WTC11 (cell line): ENCODE measurements at regions not wholly inside any gene's neighbourhood (a gene's known extent, or its start where the extent isn't known, plus 50 kb on each side); places are given as distances from the start of the nearest gene placed in this dataset.

Source experiments
- ATAC-seq: fragments of 200-7000 bp; cut with Tn5 transposase; 2 replicates; pipeline ENCODE4 v1.10.0; 2021; ENCODE audit warnings: mild to moderate bottlenecking, moderate library complexity
- CTCF ChIA-PET: fragments of 300-600 bp; sonication (Branson Sonifier 250); formaldehyde crosslinking; loops from one replicate; lab custom pipeline; 2021; ENCODE audit warnings: antibody characterized with exemption; lab: Charles Lee
- POLR2A ChIA-PET: fragments of 350-600 bp; sonication (Branson Sonifier 250); formaldehyde crosslinking; loops from one replicate; lab custom pipeline; 2021; ENCODE audit warnings: antibody characterized with exemption; lab: Charles Lee
- DNase-seq: peaks from one replicate; pipeline ENCODE4 v3.0.0; 2021; ENCODE audit warnings: low spot score
- H3K27ac Mint-ChIP-seq: 2 replicates; pipeline ENCODE4 v1.8.0; 2021; ENCODE audit warnings: mixed read lengths
- H3K27me3 Mint-ChIP-seq: 2 replicates; pipeline ENCODE4 v1.8.0; 2021; ENCODE audit warnings: low read depth, mild to moderate bottlenecking, moderate library complexity, mixed read lengths
- H3K36me3 Mint-ChIP-seq: 2 replicates; pipeline ENCODE4 v1.8.0; 2021; ENCODE audit warnings: mixed read lengths
- H3K4me1 Mint-ChIP-seq: 2 replicates; pipeline ENCODE4 v1.8.0; 2022; ENCODE audit warnings: mixed read lengths
- H3K4me3 Mint-ChIP-seq: 2 replicates; pipeline ENCODE4 v1.8.0; 2021; ENCODE audit warnings: mild to moderate bottlenecking, moderate library complexity, mixed read lengths
- H3K9me3 Mint-ChIP-seq: 2 replicates; pipeline ENCODE4 v1.8.0; 2021; ENCODE audit warnings: mixed read lengths
- CREB1 ChIP-seq: sonication (generic); formaldehyde crosslinking; IDR thresholded peaks from 2 replicates; pipeline ENCODE4 v1.8.0; 2023; ENCODE audit warnings: mild to moderate bottlenecking, missing genetic modification reagents
- ELF4 ChIP-seq: sonication (generic); formaldehyde crosslinking; IDR thresholded peaks from 2 replicates; pipeline ENCODE4 v1.8.1; 2022; ENCODE audit warnings: low read depth, mild to moderate bottlenecking, moderate library complexity, missing genetic modification reagents
- FOXJ3 ChIP-seq: sonication (generic); formaldehyde crosslinking; IDR thresholded peaks from 2 replicates; pipeline ENCODE4 v1.9.0; 2021; ENCODE audit warnings: missing genetic modification reagents, mild to moderate bottlenecking, borderline replicate concordance
- GABPB1 ChIP-seq: sonication (generic); formaldehyde crosslinking; IDR thresholded peaks from 2 replicates; pipeline ENCODE4 v1.8.1; 2023; ENCODE audit warnings: mild to moderate bottlenecking, missing genetic modification reagents
- IRF2 ChIP-seq: sonication (generic); formaldehyde crosslinking; IDR thresholded peaks from 2 replicates; pipeline ENCODE4 v1.8.0; 2022; ENCODE audit warnings: low read depth, missing genetic modification reagents, borderline replicate concordance
- NFATC4 ChIP-seq: fragments of 250-450 bp; sonication (Bioruptor Pico); IDR thresholded peaks from 2 replicates; pipeline ENCODE4 v1.9.0; 2021; ENCODE audit warnings: mild to moderate bottlenecking
- NFE2L1 ChIP-seq: sonication (generic); formaldehyde crosslinking; IDR thresholded peaks from 2 replicates; pipeline ENCODE4 v1.8.1; 2023; ENCODE audit warnings: missing genetic modification reagents
- NR1H2 ChIP-seq: sonication (generic); formaldehyde crosslinking; IDR thresholded peaks from 2 replicates; pipeline ENCODE4 v1.9.0; 2021; ENCODE audit warnings: mild to moderate bottlenecking, moderate library complexity, missing genetic modification reagents
- OVOL2 ChIP-seq: fragments of 250-450 bp; sonication (Bioruptor Pico); IDR thresholded peaks from 2 replicates; pipeline ENCODE4 v1.9.0; 2021; ENCODE audit warnings: mild to moderate bottlenecking, borderline replicate concordance
- PRRX2 ChIP-seq: fragments of 250-450 bp; sonication (Bioruptor Pico); IDR thresholded peaks from 2 replicates; pipeline ENCODE4 v1.8.0; 2021; ENCODE audit warnings: mild to moderate bottlenecking
- SMAD4 ChIP-seq: sonication (generic); formaldehyde crosslinking; IDR thresholded peaks from 2 replicates; pipeline ENCODE4 v1.8.0; 2022; ENCODE audit warnings: mild to moderate bottlenecking, missing genetic modification reagents
- TCF7 ChIP-seq: sonication (generic); formaldehyde crosslinking; IDR thresholded peaks from 2 replicates; pipeline ENCODE4 v1.8.0; 2022; ENCODE audit warnings: mild to moderate bottlenecking, low read depth, missing genetic modification reagents, moderate library complexity
- TEAD4 ChIP-seq: sonication (generic); formaldehyde crosslinking; IDR thresholded peaks from 2 replicates; pipeline ENCODE4 v1.8.0; 2022; ENCODE audit warnings: mild to moderate bottlenecking, missing genetic modification reagents
- ZBTB21 ChIP-seq: sonication (generic); formaldehyde crosslinking; IDR thresholded peaks from 2 replicates; pipeline ENCODE4 v1.8.1; 2023; ENCODE audit warnings: mild to moderate bottlenecking, missing genetic modification reagents, borderline replicate concordance
- ZNF138 ChIP-seq: sonication (generic); formaldehyde crosslinking; conservative IDR thresholded peaks from 2 replicates; pipeline ENCODE4 v1.8.1; 2022; ENCODE audit warnings: mild to moderate bottlenecking, moderate library complexity, missing genetic modification reagents
- ZNF263 ChIP-seq: sonication (generic); formaldehyde crosslinking; IDR thresholded peaks from 2 replicates; pipeline ENCODE4 v1.8.1; 2022; ENCODE audit warnings: low read depth, mild to moderate bottlenecking, moderate library complexity, missing genetic modification reagents
- TF ChIP-seq, protein P1 (sequence below): sonication (generic); formaldehyde crosslinking; IDR thresholded peaks from 2 replicates; pipeline ENCODE4 v1.8.1; 2023; ENCODE audit warnings: mild to moderate bottlenecking, missing genetic modification reagents
- TF ChIP-seq, protein P2 (sequence below): fragments of 250-450 bp; sonication (Bioruptor Pico); IDR thresholded peaks from 2 replicates; pipeline ENCODE4 v1.9.0; 2021; ENCODE audit warnings: mild to moderate bottlenecking
- TF ChIP-seq, protein P3 (sequence below): sonication (generic); formaldehyde crosslinking; IDR thresholded peaks from 2 replicates; pipeline ENCODE4 v1.8.1; 2022; ENCODE audit warnings: low read depth, missing genetic modification reagents, borderline replicate concordance
- TF ChIP-seq, protein P4 (sequence below): sonication (generic); formaldehyde crosslinking; IDR thresholded peaks from 2 replicates; pipeline ENCODE4 v1.8.0; 2022; ENCODE audit warnings: mild to moderate bottlenecking, missing genetic modification reagents
- TF ChIP-seq, protein P5 (sequence below): fragments of 250-450 bp; sonication (Bioruptor Pico); IDR thresholded peaks from 2 replicates; pipeline ENCODE4 v2.1.2; 2022; ENCODE audit warnings: mild to moderate bottlenecking, moderate library complexity
- TF ChIP-seq, protein P6 (sequence below): sonication (generic); formaldehyde crosslinking; IDR thresholded peaks from 2 replicates; pipeline ENCODE4 v1.8.1; 2023; ENCODE audit warnings: mild to moderate bottlenecking, missing genetic modification reagents
- TF ChIP-seq, protein P7 (sequence below): sonication (generic); formaldehyde crosslinking; conservative IDR thresholded peaks from 2 replicates; pipeline ENCODE4 v1.8.1; 2022; ENCODE audit warnings: mild to moderate bottlenecking, missing genetic modification reagents
- TF ChIP-seq, protein P8 (sequence below): sonication (generic); formaldehyde crosslinking; IDR thresholded peaks from 2 replicates; pipeline ENCODE4 v1.8.0; 2022; ENCODE audit warnings: mild to moderate bottlenecking, missing genetic modification reagents
- TF ChIP-seq, protein P9 (sequence below): sonication (generic); formaldehyde crosslinking; IDR thresholded peaks from 2 replicates; pipeline ENCODE4 v1.8.1; 2022; ENCODE audit warnings: low read depth, mild to moderate bottlenecking, moderate library complexity, missing genetic modification reagents, borderline replicate concordance
- TF ChIP-seq, protein P10 (sequence below): sonication (generic); formaldehyde crosslinking; conservative IDR thresholded peaks from 2 replicates; pipeline ENCODE4 v1.8.1; 2023; ENCODE audit warnings: mild to moderate bottlenecking, low read depth, missing genetic modification reagents, moderate library complexity

DNA sequence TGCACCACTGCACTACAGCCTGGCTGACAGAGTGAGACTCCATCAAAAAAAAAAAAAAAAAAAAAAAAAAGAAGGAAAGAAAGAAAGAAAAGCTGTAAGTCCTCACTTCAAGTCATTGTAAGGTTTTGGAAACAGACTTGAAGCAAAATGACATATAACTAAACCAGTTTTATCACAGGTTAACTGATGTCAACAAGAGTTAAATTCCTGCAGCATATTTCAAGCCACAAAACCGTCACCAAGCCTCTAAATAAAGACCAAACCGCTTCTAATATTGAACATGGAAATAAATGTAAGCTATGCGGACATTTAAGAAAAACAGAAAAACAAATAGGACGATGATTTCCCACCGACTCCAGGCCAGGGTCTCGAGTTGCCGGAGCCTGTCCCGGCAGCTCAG is 88.9 kb upstream of the RPS6KA2 start:
- Mint-ChIP-seq H3K36me3 (0 out of 2 replicates have a peak, but pooled peaks cover 5% of the 10 kb centered on the region), H3K27ac (no peak overlapping the region), H3K4me3 (no peak overlapping the region), H3K9me3 (peaks cover 7% of the 10 kb centered on the region), H3K27me3 (no peaks in the 10 kb centered on the region; the same call in 1 of the 2 replicates), H3K4me1 (peaks cover 6% of the 10 kb centered on the region)
- DNase-seq (no peak), ATAC-seq (no peak)
- ChIA-PET POLR2A (no interaction called here), CTCF (interaction anchor here (0.9 to 1.5 kb wide), 4 partner anchors 9 to 235 kb away, joined by 3 to 6 read pairs (median 4); no protein-coding TSS in a partner anchor)
- TF ChIP-seq FOXJ3 (CRISPR knock-in tag) (no peak), ZBTB21 (CRISPR knock-in tag) (no peak), NR1H2 (CRISPR knock-in tag) (no peak), GABPB1 (CRISPR knock-in tag) (no peak), TCF7 (CRISPR knock-in tag) (no peak), CREB1 (no peak), OVOL2 (no peak), TEAD4 (no peak), SMAD4 (no peak), IRF2 (no peak), PRRX2 (no peak), ELF4 (CRISPR knock-in tag) (no peak), NFE2L1 (CRISPR knock-in tag) (no peak), NFATC4 (CRISPR knock-in tag) (no peak)
- TF ChIP-seq, protein P1, sequence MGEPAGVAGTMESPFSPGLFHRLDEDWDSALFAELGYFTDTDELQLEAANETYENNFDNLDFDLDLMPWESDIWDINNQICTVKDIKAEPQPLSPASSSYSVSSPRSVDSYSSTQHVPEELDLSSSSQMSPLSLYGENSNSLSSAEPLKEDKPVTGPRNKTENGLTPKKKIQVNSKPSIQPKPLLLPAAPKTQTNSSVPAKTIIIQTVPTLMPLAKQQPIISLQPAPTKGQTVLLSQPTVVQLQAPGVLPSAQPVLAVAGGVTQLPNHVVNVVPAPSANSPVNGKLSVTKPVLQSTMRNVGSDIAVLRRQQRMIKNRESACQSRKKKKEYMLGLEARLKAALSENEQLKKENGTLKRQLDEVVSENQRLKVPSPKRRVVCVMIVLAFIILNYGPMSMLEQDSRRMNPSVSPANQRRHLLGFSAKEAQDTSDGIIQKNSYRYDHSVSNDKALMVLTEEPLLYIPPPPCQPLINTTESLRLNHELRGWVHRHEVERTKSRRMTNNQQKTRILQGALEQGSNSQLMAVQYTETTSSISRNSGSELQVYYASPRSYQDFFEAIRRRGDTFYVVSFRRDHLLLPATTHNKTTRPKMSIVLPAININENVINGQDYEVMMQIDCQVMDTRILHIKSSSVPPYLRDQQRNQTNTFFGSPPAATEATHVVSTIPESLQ (CRISPR knock-in tag): no peak
- TF ChIP-seq, protein P2, sequence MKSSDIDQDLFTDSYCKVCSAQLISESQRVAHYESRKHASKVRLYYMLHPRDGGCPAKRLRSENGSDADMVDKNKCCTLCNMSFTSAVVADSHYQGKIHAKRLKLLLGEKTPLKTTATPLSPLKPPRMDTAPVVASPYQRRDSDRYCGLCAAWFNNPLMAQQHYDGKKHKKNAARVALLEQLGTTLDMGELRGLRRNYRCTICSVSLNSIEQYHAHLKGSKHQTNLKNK: no peak
- TF ChIP-seq, protein P3, sequence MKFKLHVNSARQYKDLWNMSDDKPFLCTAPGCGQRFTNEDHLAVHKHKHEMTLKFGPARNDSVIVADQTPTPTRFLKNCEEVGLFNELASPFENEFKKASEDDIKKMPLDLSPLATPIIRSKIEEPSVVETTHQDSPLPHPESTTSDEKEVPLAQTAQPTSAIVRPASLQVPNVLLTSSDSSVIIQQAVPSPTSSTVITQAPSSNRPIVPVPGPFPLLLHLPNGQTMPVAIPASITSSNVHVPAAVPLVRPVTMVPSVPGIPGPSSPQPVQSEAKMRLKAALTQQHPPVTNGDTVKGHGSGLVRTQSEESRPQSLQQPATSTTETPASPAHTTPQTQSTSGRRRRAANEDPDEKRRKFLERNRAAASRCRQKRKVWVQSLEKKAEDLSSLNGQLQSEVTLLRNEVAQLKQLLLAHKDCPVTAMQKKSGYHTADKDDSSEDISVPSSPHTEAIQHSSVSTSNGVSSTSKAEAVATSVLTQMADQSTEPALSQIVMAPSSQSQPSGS (CRISPR knock-in tag): no peak
- TF ChIP-seq, protein P4, sequence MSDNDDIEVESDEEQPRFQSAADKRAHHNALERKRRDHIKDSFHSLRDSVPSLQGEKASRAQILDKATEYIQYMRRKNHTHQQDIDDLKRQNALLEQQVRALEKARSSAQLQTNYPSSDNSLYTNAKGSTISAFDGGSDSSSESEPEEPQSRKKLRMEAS (CRISPR knock-in tag): no peak
- TF ChIP-seq, protein P5, sequence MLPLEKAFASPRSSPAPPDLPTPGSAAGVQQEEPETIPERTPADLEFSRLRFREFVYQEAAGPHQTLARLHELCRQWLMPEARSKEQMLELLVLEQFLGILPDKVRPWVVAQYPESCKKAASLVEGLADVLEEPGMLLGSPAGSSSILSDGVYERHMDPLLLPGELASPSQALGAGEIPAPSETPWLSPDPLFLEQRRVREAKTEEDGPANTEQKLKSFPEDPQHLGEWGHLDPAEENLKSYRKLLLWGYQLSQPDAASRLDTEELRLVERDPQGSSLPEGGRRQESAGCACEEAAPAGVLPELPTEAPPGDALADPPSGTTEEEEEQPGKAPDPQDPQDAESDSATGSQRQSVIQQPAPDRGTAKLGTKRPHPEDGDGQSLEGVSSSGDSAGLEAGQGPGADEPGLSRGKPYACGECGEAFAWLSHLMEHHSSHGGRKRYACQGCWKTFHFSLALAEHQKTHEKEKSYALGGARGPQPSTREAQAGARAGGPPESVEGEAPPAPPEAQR: no peak
- TF ChIP-seq, protein P6, sequence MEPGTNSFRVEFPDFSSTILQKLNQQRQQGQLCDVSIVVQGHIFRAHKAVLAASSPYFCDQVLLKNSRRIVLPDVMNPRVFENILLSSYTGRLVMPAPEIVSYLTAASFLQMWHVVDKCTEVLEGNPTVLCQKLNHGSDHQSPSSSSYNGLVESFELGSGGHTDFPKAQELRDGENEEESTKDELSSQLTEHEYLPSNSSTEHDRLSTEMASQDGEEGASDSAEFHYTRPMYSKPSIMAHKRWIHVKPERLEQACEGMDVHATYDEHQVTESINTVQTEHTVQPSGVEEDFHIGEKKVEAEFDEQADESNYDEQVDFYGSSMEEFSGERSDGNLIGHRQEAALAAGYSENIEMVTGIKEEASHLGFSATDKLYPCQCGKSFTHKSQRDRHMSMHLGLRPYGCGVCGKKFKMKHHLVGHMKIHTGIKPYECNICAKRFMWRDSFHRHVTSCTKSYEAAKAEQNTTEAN: no peak

DNA sequence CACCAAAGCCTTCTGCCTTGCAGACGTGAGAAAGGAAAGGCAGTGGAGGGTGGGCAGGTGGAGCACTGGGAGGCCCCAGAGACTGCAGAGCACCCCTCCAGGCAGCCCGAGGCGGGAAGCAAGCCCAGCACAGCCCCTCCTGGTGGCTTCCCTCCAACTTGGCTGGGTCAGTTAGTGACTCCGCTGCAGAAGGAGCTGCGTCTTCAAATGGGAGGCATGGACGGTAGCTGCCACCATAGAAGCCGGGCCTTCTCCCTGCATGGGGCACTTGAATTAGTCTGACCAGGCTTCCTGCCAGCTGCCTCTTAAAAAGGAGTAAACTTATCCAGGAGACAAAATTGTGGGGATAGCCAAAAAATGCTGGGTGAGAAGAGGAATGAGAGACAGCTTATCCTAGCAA is 88.0 kb upstream of the RPS6KA2 start:
- ChIA-PET CTCF (interaction anchor here (0.6 to 1.5 kb wide), 18 partner anchors 8 to 284 kb away, joined by 3 to 6 read pairs (median 3); partner anchors contain the start of gene CEP43), POLR2A (no interaction called here)
- Mint-ChIP-seq H3K27ac (no peak overlapping the region), H3K4me3 (no peak overlapping the region), H3K4me1 (peaks cover 6% of the 10 kb centered on the region), H3K36me3 (0 out of 2 replicates have a peak, but pooled peaks cover 6% of the 10 kb centered on the region), H3K27me3 (no peaks in the 10 kb centered on the region; the same call in 1 of the 2 replicates), H3K9me3 (peaks cover 9% of the 10 kb centered on the region)
- ATAC-seq (peak; percentile 76), DNase-seq (no peak)
- TF ChIP-seq, protein P7, sequence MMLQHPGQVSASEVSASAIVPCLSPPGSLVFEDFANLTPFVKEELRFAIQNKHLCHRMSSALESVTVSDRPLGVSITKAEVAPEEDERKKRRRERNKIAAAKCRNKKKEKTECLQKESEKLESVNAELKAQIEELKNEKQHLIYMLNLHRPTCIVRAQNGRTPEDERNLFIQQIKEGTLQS (CRISPR knock-in tag): no peak
- TF ChIP-seq NR1H2 (CRISPR knock-in tag) (no peak), ZNF138 (CRISPR knock-in tag) (no peak), ZNF263 (CRISPR knock-in tag) (no peak)
- TF ChIP-seq, protein P8, sequence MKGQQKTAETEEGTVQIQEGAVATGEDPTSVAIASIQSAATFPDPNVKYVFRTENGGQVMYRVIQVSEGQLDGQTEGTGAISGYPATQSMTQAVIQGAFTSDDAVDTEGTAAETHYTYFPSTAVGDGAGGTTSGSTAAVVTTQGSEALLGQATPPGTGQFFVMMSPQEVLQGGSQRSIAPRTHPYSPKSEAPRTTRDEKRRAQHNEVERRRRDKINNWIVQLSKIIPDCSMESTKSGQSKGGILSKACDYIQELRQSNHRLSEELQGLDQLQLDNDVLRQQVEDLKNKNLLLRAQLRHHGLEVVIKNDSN (CRISPR knock-in tag): no peak
- TF ChIP-seq, protein P9, sequence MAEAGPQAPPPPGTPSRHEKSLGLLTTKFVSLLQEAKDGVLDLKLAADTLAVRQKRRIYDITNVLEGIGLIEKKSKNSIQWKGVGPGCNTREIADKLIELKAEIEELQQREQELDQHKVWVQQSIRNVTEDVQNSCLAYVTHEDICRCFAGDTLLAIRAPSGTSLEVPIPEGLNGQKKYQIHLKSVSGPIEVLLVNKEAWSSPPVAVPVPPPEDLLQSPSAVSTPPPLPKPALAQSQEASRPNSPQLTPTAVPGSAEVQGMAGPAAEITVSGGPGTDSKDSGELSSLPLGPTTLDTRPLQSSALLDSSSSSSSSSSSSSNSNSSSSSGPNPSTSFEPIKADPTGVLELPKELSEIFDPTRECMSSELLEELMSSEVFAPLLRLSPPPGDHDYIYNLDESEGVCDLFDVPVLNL (CRISPR knock-in tag): no peak
- TF ChIP-seq, protein P10, sequence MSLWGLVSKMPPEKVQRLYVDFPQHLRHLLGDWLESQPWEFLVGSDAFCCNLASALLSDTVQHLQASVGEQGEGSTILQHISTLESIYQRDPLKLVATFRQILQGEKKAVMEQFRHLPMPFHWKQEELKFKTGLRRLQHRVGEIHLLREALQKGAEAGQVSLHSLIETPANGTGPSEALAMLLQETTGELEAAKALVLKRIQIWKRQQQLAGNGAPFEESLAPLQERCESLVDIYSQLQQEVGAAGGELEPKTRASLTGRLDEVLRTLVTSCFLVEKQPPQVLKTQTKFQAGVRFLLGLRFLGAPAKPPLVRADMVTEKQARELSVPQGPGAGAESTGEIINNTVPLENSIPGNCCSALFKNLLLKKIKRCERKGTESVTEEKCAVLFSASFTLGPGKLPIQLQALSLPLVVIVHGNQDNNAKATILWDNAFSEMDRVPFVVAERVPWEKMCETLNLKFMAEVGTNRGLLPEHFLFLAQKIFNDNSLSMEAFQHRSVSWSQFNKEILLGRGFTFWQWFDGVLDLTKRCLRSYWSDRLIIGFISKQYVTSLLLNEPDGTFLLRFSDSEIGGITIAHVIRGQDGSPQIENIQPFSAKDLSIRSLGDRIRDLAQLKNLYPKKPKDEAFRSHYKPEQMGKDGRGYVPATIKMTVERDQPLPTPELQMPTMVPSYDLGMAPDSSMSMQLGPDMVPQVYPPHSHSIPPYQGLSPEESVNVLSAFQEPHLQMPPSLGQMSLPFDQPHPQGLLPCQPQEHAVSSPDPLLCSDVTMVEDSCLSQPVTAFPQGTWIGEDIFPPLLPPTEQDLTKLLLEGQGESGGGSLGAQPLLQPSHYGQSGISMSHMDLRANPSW (CRISPR knock-in tag): no peak
